ENCODE measurements at regions not wholly inside any gene's neighbourhood (a gene's known extent, or its start where the extent isn't known, plus 50 kb on each side); places are given as distances from the start of the nearest gene placed in this dataset.

DNA sequence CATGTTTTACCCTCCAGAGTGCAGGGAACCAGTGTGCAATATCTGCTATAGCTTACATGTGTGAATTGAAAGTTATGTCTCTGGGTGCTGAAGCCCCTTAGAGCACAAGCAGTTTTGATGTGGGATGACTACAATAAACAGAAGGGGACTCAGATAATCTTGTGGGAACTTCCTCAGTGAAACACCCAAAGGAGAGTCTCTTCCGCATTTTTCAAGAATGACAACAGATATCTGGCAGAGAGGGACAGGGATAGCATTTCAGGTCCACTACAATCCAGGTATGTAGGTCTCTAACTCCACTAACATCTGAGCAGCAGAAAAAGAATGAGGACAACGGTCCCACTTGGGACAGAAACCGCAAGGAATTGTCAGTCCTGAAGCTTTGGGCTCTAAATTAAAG is 67.6 kb upstream of the PDE4B start:
- TF ChIP-seq, protein P1, sequence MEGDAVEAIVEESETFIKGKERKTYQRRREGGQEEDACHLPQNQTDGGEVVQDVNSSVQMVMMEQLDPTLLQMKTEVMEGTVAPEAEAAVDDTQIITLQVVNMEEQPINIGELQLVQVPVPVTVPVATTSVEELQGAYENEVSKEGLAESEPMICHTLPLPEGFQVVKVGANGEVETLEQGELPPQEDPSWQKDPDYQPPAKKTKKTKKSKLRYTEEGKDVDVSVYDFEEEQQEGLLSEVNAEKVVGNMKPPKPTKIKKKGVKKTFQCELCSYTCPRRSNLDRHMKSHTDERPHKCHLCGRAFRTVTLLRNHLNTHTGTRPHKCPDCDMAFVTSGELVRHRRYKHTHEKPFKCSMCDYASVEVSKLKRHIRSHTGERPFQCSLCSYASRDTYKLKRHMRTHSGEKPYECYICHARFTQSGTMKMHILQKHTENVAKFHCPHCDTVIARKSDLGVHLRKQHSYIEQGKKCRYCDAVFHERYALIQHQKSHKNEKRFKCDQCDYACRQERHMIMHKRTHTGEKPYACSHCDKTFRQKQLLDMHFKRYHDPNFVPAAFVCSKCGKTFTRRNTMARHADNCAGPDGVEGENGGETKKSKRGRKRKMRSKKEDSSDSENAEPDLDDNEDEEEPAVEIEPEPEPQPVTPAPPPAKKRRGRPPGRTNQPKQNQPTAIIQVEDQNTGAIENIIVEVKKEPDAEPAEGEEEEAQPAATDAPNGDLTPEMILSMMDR (IDR thresholded peaks at IDR 0.05) = no peak
- ATAC-seq (no peak), DNase-seq (no peak)
- H3K9me3 ChIP-seq = no peaks in the 10 kb centered on the region
- H3K4me3 ChIP-seq = no peak overlapping the region
- H3K4me1 ChIP-seq = no peaks in the 10 kb centered on the region
- intact Hi-C loops (cut with DNase I) = no loop called here
- H3K27ac ChIP-seq = no peak overlapping the region
- no peaks in the 10 kb centered on the region for H3K27me3 ChIP-seq
- H3K36me3 ChIP-seq = no peaks in the 10 kb centered on the region

GRCh38 chr1:65728504-65728903 is 64.2 kb upstream of the PDE4B start:
- intact Hi-C loops (cut with DNase I) = no loop called here
- ATAC-seq (no peak), DNase-seq (no peak)
- H3K36me3 ChIP-seq = no peaks in the 10 kb centered on the region
- no peaks in the 10 kb centered on the region for H3K27me3 ChIP-seq
- H3K4me3 ChIP-seq = no peak overlapping the region
- H3K9me3 ChIP-seq = no peaks in the 10 kb centered on the region
- H3K27ac ChIP-seq = no peak overlapping the region
- H3K4me1 ChIP-seq = no peaks in the 10 kb centered on the region
- TF ChIP-seq, protein P1 (IDR thresholded peaks at IDR 0.05) = no peak

GRCh38 chr1:65729259-65729658 is 63.4 kb upstream of the PDE4B start:
- intact Hi-C loops (cut with DNase I) = no loop called here
- no peaks in the 10 kb centered on the region for H3K4me1 ChIP-seq
- ATAC-seq (no peak), DNase-seq (no peak)
- no peaks in the 10 kb centered on the region for H3K27me3 ChIP-seq
- TF ChIP-seq, protein P1 (IDR thresholded peaks at IDR 0.05) = no peak
- H3K36me3 ChIP-seq = no peaks in the 10 kb centered on the region
- no peak overlapping the region for H3K4me3 ChIP-seq
- H3K9me3 ChIP-seq = no peaks in the 10 kb centered on the region
- H3K27ac ChIP-seq = no peak overlapping the region

DNA sequence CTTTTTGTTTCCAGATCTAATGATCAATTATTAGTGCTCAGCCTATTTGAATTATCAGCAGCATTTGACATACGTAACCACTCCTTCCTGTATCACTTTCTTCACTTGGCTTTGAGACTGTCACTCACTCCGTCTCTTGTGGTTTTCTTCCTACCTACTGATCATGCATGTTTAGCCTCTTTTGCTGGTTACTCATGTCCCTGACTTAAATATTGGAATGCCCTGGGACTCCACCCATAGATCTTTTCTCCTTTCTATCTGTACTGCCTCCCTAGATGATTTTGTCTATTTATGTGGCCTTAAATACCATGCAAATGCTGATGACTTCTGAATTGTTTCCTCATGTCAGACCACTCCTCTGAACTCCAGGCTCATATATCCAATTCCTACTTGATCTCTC is 57.7 kb upstream of the PDE4B start:
- DNase-seq = no peak
- no peaks in the 10 kb centered on the region for H3K9me3 ChIP-seq
- no peak overlapping the region for H3K4me3 ChIP-seq
- H3K36me3 ChIP-seq = no peaks in the 10 kb centered on the region
- TF ChIP-seq, protein P1 (IDR thresholded peaks at IDR 0.05) = no peak
- intact Hi-C loops (cut with DNase I) = no loop called here
- ATAC-seq = no peak
- no peak overlapping the region for H3K27ac ChIP-seq
- H3K27me3 ChIP-seq = no peaks in the 10 kb centered on the region
- H3K4me1 ChIP-seq = no peaks in the 10 kb centered on the region

GRCh38 chr1:65741993-65742392 is 50.7 kb upstream of the PDE4B start:
- intact Hi-C loops (cut with DNase I) = no loop called here
- no peaks in the 10 kb centered on the region for H3K9me3 ChIP-seq

More at GRCh38 chr1:65741993-65742392, 50.7 kb upstream of the PDE4B start:
- TF ChIP-seq, protein P1 (IDR thresholded peaks at IDR 0.05) = no peak
- H3K36me3 ChIP-seq = no peaks in the 10 kb centered on the region
- no peak overlapping the region for H3K4me3 ChIP-seq
- H3K27ac ChIP-seq = no peak overlapping the region
- no peaks in the 10 kb centered on the region for H3K27me3 ChIP-seq
- no peak for ATAC-seq
- H3K4me1 ChIP-seq = no peaks in the 10 kb centered on the region
- no peak for DNase-seq

Data from upper lobe of right lung (tissue), 1 donor.